Colonic mucosa (tissue), 4 donors: ENCODE measurements at regions not wholly inside any gene's neighbourhood (a gene's known extent, or its start where the extent isn't known, plus 50 kb on each side); places are given as distances from the start of the nearest gene placed in this dataset.

Experiments used
- DNase-seq: peaks from one replicate; pipeline ENCODE4 v3.0.0-alpha.2; 2020
- H3K27ac ChIP-seq: fragments of 200-600 bp; one replicate; pipeline ENCODE4 v1.8.0; 2021
- H3K27me3 ChIP-seq: fragments of 200-600 bp; one replicate; pipeline ENCODE4 v1.8.0; 2021
- H3K36me3 ChIP-seq: fragments of 200-600 bp; one replicate; pipeline ENCODE4 v1.8.0; 2021
- H3K4me1 ChIP-seq: fragments of 200-600 bp; one replicate; pipeline ENCODE4 v1.8.0; 2021; ENCODE audit warnings: mild to moderate bottlenecking
- H3K4me3 ChIP-seq: fragments of 200-600 bp; one replicate; pipeline ENCODE4 v1.8.0; 2021
- H3K9ac ChIP-seq, 2 donors: one replicate each; pipeline ENCODE4 v1.7.0; 2013; ENCODE audit warnings: control low read depth in 2 of 2, low read depth in 2 of 2, low read length in 2 of 2
- H3K9me3 ChIP-seq: fragments of 200-600 bp; one replicate; pipeline ENCODE4 v1.8.0; 2021
- intact Hi-C: fragments of 100-400 bp; cut with DNase I; formaldehyde crosslinking; loops from one replicate; pipeline ENCODE4 v1.14.1; 2022
- TF ChIP-seq, protein P1 (sequence below): fragments of 200-600 bp; IDR thresholded peaks from one replicate; pipeline ENCODE4 v1.8.0; 2022; ENCODE audit warnings: antibody characterized with exemption, mild to moderate bottlenecking
- donor health status: healthy.
- donor health status: DM: no; HTN: no; CAD: no.
- donor health status: DM: no; HTN: no; CAD: no.

DNA sequence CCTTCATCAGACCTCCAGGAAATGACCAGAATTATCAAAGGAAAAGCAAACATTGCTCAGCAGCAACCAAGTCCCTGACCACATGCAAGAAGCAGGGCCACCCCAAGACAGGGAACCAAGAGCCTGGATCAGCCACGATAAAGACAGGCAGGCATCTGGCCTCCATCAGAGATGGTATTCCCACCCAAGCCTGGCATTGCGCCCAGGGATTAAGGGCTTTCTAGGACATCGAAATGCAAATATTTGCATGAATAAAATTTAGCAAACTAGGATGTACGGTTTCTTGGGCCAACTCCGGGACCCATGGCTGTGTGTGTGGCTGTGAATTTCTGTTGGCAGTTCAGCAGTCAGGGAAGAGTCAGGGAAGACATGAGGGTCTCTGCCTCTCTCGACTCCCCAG lies 241.4 kb upstream of the DYNLRB2 start:
- no peaks in the 10 kb centered on the region for H3K36me3 ChIP-seq
- H3K9ac ChIP-seq, result no peak overlapping the region
- TF ChIP-seq, protein P1, sequence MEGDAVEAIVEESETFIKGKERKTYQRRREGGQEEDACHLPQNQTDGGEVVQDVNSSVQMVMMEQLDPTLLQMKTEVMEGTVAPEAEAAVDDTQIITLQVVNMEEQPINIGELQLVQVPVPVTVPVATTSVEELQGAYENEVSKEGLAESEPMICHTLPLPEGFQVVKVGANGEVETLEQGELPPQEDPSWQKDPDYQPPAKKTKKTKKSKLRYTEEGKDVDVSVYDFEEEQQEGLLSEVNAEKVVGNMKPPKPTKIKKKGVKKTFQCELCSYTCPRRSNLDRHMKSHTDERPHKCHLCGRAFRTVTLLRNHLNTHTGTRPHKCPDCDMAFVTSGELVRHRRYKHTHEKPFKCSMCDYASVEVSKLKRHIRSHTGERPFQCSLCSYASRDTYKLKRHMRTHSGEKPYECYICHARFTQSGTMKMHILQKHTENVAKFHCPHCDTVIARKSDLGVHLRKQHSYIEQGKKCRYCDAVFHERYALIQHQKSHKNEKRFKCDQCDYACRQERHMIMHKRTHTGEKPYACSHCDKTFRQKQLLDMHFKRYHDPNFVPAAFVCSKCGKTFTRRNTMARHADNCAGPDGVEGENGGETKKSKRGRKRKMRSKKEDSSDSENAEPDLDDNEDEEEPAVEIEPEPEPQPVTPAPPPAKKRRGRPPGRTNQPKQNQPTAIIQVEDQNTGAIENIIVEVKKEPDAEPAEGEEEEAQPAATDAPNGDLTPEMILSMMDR, result no peak
- H3K4me1 ChIP-seq, result no peaks in the 10 kb centered on the region
- DNase-seq, result no peak
- no peak overlapping the region for H3K27ac ChIP-seq
- no peak overlapping the region for H3K4me3 ChIP-seq
- no peaks in the 10 kb centered on the region for H3K27me3 ChIP-seq
- H3K9me3 ChIP-seq, result no peaks in the 10 kb centered on the region
- intact Hi-C loops, result no loop called here

DNA sequence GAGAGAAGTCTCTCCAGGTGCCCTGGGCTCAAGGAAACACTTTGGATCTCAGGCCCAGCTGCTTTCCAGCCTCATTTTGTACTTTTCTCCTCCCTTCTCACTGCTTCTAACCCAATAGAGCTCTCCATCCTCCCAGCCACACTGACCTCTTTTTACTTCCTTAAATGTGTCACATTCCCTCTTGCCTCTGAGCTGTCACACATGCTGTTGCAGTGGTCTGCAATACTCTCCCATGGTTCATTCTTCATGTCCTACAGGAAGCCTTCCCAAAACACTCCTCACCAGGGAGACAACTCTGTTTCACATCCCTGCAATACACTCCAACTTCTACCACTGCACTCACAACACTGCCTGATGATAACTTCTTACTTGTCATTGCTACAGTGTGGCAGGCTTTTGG lies 242.1 kb upstream of the DYNLRB2 start:
- Histone ChIP-seq H3K27ac (no peak overlapping the region), H3K4me1 (no peaks in the 10 kb centered on the region), H3K9me3 (no peaks in the 10 kb centered on the region), H3K9ac (no peak overlapping the region), H3K27me3 (no peaks in the 10 kb centered on the region), H3K4me3 (no peak overlapping the region), H3K36me3 (no peaks in the 10 kb centered on the region)
- intact Hi-C loops, result no loop called here
- TF ChIP-seq, protein P1, result no peak
- DNase-seq, result no peak

DNA sequence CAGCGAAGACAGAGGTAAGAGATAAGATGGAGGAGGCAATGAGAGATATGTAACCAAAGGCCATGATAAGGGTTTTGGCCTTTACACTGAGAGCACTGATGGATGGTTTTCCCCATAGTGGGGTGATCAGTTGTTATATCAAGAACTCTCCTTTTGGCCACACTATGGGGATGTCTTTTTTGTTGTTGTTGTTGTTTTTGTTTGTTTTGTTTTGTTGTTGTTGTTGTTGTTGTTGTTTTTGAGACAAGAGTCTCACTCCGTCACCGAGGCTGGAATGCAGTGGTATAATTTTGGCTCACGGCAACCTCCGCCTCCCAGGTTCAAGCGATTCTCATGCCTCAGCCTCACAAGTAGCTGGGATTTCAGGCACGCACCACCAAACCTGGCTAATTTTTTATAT lies 244.8 kb upstream of the DYNLRB2 start:
- Histone ChIP-seq H3K9me3 (no peaks in the 10 kb centered on the region), H3K9ac (no peak overlapping the region)

DNA sequence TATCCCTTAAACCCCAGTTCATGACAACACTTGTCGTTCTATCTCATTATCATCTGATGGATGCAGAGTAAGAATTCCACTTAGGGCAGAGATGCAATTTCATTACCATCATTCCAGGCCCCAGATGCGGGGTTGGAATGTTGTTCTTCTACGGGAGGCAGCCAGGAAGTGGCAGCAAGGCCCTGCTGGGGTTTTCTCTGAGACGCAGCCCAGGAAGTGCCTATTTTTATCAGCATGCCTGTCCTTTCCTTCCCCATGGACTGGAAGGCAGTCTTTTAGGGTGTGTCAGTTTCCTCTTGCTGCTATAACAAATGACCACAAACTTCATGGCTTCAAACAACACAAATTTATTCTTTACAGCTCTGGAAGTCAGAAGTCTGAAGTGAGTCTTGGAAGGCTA lies 246.6 kb upstream of the DYNLRB2 start:
- H3K27me3 ChIP-seq, result no peaks in the 10 kb centered on the region
- H3K36me3 ChIP-seq, result no peaks in the 10 kb centered on the region
- no peak overlapping the region for H3K9ac ChIP-seq
- H3K9me3 ChIP-seq, result no peaks in the 10 kb centered on the region
- TF ChIP-seq, protein P1, result no peak
- intact Hi-C loops, result no loop called here
- H3K4me3 ChIP-seq, result no peak overlapping the region
- H3K27ac ChIP-seq, result no peak overlapping the region
- no peak for DNase-seq
- H3K4me1 ChIP-seq, result no peaks in the 10 kb centered on the region

More for the DNA sequence above, 244.8 kb upstream of the DYNLRB2 start:
- no peaks in the 10 kb centered on the region for H3K4me1 ChIP-seq
- TF ChIP-seq, protein P1, result no peak
- H3K36me3 ChIP-seq, result no peaks in the 10 kb centered on the region
- H3K27me3 ChIP-seq, result no peaks in the 10 kb centered on the region
- no peak overlapping the region for H3K27ac ChIP-seq
- no peak for DNase-seq
- no peak overlapping the region for H3K4me3 ChIP-seq
- intact Hi-C loops, result no loop called here

DNA sequence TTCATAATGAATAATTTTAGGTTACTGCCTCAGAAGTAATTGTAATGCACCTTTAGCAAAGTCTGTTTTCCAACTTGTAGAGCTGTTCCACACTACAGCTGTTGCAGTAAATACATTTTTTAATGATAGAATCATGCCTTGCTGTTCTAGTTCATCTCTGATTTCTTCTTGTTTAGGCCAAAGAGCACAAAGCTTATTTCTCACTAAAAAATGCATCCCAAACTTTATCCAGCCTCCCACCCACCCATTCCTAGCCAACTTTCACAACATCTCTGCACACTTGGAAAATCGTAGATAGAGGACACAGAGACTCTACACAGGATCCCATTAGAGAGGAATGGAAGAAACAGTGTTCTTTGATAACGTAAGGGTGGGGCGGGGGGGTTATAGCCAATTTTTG lies 252.2 kb upstream of the DYNLRB2 start:
- TF ChIP-seq, protein P1, result no peak
- Histone ChIP-seq H3K9me3 (no peaks in the 10 kb centered on the region), H3K4me1 (no peaks in the 10 kb centered on the region), H3K4me3 (no peak overlapping the region), H3K36me3 (no peaks in the 10 kb centered on the region), H3K27me3 (no peaks in the 10 kb centered on the region), H3K9ac (no peak overlapping the region), H3K27ac (no peak overlapping the region)
- intact Hi-C loops, result no loop called here
- DNase-seq, result no peak

DNA sequence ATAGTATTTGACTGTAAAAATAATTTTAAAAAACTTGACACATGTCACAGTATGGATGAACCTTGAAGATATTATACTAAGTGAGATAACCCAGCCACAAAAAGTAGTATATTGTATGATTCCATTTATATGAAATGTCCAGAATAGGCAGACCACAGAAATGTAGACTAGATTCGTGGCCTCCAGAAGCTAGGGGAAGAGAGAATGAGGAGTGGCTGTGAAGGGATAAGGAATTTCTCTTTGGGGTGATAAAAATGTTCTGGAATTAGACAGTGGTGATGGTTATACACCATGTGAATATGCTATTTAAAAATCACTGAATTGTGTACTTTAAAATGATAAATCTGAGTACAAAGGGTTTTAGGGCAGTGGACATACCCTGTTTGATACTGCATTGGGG lies 253.1 kb upstream of the DYNLRB2 start:
- Histone ChIP-seq H3K4me1 (no peaks in the 10 kb centered on the region), H3K27me3 (no peaks in the 10 kb centered on the region), H3K27ac (no peak overlapping the region), H3K9me3 (no peaks in the 10 kb centered on the region), H3K36me3 (no peaks in the 10 kb centered on the region), H3K9ac (no peak overlapping the region), H3K4me3 (no peak overlapping the region)
- intact Hi-C loops, result no loop called here
- TF ChIP-seq, protein P1, result no peak
- no peak for DNase-seq
